HT1080 (cell line): ENCODE measurements at regions not wholly inside any gene's neighbourhood (a gene's known extent, or its start where the extent isn't known, plus 50 kb on each side); places are given as distances from the start of the nearest gene placed in this dataset. TPM values are rescaled to one million over a fixed set of nuclear protein-coding genes. Genes with fewer than 3 reads are reported as not detected.

Source experiments
- DNase-seq: peaks from one replicate; pipeline ENCODE4 v3.0.0-alpha.2; 2015; ENCODE audit warnings: low read depth
- small RNA-seq: library from RNA; depleted of rRNA; stranded (forward); fragments of <200 nt; gene quantifications from one replicate; pipeline ENCODE3, GENCODE V24; 2014

GRCh38 chr12:108075561-108075960, 53.5 kb upstream of the WSCD2 start:
- DNase-seq, result no peak

GRCh38 chr12:108076556-108076955, 52.5 kb upstream of the WSCD2 start:
- no peak for DNase-seq

GRCh38 chr12:108078428-108078827, 50.7 kb upstream of the WSCD2 start:
- no peak for DNase-seq

Small RNA genes in the stretch of these regions (small RNA-seq; reads per million reads assigned to genes)
- gene AC126177.5, result not detected
